OCI-LY1 (cell line): ENCODE measurements at regions not wholly inside any gene's neighbourhood (a gene's known extent, or its start where the extent isn't known, plus 50 kb on each side); places are given as distances from the start of the nearest gene placed in this dataset.

Source experiments
- EZH2 ChIP-seq: fragments of 200-600 bp; sonication (generic), shearing (Covaris generic); IDR thresholded peaks from 2 replicates; pipeline ENCODE4 v1.8.0; 2017; ENCODE audit warnings: borderline replicate concordance, mixed run types, mild to moderate bottlenecking, antibody characterized with exemption, low read length, moderate library complexity, mixed read lengths
- TF ChIP-seq, protein P1 (sequence below): fragments of 200-600 bp; sonication (generic), shearing (Covaris generic); IDR thresholded peaks from 2 replicates; pipeline ENCODE4 v1.5.1; 2017; ENCODE audit warnings: mild to moderate bottlenecking, antibody characterized with exemption, low read length, moderate library complexity, mixed read lengths

DNA sequence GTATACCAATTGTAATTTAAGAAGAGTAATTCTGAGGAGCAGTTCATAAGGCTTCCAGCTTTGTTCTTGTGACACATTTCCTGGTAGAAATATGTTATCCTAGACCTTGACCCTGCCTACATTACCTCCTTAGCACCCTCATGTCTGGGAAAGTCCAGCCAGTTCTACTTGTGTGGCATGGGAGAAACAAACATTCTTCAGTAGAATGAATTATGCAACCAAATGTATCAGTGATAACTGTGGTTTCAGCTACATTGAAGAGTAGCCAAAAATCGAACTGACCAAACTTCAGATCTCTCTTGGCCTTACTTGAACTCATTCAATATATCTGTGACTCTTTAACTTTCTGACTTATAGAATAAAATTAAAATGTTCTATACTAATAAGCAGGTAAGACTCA, 308.1 kb upstream of the LYPLAL1 start:
- TF ChIP-seq, protein P1, sequence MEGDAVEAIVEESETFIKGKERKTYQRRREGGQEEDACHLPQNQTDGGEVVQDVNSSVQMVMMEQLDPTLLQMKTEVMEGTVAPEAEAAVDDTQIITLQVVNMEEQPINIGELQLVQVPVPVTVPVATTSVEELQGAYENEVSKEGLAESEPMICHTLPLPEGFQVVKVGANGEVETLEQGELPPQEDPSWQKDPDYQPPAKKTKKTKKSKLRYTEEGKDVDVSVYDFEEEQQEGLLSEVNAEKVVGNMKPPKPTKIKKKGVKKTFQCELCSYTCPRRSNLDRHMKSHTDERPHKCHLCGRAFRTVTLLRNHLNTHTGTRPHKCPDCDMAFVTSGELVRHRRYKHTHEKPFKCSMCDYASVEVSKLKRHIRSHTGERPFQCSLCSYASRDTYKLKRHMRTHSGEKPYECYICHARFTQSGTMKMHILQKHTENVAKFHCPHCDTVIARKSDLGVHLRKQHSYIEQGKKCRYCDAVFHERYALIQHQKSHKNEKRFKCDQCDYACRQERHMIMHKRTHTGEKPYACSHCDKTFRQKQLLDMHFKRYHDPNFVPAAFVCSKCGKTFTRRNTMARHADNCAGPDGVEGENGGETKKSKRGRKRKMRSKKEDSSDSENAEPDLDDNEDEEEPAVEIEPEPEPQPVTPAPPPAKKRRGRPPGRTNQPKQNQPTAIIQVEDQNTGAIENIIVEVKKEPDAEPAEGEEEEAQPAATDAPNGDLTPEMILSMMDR = no peak
- TF ChIP-seq EZH2 = no peak
